Parathyroid adenoma (tissue), 2 donors: ENCODE measurements at regions not wholly inside any gene's neighbourhood (a gene's known extent, or its start where the extent isn't known, plus 50 kb on each side); places are given as distances from the start of the nearest gene placed in this dataset.

Source experiments
- H2AFZ ChIP-seq: fragments of 300-600 bp; sonication (generic); one replicate; pipeline ENCODE4 v1.7.0; 2017; ENCODE audit warnings: antibody characterized with exemption, mild to moderate bottlenecking
- H3K27ac ChIP-seq: fragments of 300-600 bp; sonication (generic); one replicate; pipeline ENCODE4 v1.7.0; 2017
- H3K27me3 ChIP-seq: fragments of 300-600 bp; sonication (generic); one replicate; pipeline ENCODE4 v1.7.0; 2017; ENCODE audit warnings: low read length; ENCODE audit not compliant: control insufficient read depth, insufficient read depth
- H3K36me3 ChIP-seq: fragments of 300-600 bp; sonication (generic); one replicate; pipeline ENCODE4 v1.7.0; 2017; ENCODE audit warnings: low read length; ENCODE audit not compliant: control insufficient read depth, insufficient read depth
- H3K4me1 ChIP-seq: fragments of 300-600 bp; sonication (generic); one replicate; pipeline ENCODE4 v1.7.0; 2017; ENCODE audit warnings: control low read depth
- H3K4me2 ChIP-seq: fragments of 300-600 bp; sonication (generic); one replicate; pipeline ENCODE4 v1.7.0; 2017; ENCODE audit warnings: low read length
- H3K4me3 ChIP-seq: fragments of 300-600 bp; sonication (generic); one replicate; pipeline ENCODE4 v1.7.0; 2017; ENCODE audit warnings: low read depth, low read length
- H3K79me2 ChIP-seq: fragments of 300-600 bp; sonication (generic); one replicate; pipeline ENCODE4 v1.7.0; 2017; ENCODE audit warnings: control low read depth
- H3K9ac ChIP-seq: fragments of 300-600 bp; sonication (generic); one replicate; pipeline ENCODE4 v1.7.0; 2017; ENCODE audit warnings: mild to moderate bottlenecking
- H3K9me3 ChIP-seq: fragments of 300-600 bp; sonication (generic); one replicate; pipeline ENCODE4 v1.7.0; 2017; ENCODE audit warnings: low read length; ENCODE audit not compliant: control insufficient read depth
- TF ChIP-seq, protein P1 (sequence below): fragments of 300-600 bp; sonication (generic); IDR thresholded peaks from one replicate; pipeline ENCODE4 v1.7.0; 2017; ENCODE audit warnings: antibody characterized with exemption, mild to moderate bottlenecking
- donor health status: primary hyperparathyroidism.

DNA sequence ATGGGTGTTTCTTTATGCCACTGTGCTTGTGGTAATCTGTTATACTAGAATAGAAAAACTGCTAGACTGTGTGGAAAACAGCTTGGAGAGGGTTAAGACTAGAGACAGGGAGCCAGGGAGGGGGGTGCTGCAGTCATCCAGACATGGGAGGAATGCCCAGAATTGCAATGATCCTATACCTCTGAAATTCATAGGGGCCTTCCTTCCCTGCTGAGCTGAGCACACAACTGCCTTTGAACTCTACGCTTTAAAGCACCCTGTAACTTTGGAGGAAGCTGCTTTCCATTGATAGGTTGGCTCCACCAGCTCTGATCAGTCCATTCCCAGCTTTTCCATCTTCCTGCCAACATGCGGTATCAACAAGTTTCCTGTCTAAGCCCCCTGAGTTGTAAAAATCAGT lies 155.9 kb upstream of the RASGEF1B start:
- TF ChIP-seq, protein P1, sequence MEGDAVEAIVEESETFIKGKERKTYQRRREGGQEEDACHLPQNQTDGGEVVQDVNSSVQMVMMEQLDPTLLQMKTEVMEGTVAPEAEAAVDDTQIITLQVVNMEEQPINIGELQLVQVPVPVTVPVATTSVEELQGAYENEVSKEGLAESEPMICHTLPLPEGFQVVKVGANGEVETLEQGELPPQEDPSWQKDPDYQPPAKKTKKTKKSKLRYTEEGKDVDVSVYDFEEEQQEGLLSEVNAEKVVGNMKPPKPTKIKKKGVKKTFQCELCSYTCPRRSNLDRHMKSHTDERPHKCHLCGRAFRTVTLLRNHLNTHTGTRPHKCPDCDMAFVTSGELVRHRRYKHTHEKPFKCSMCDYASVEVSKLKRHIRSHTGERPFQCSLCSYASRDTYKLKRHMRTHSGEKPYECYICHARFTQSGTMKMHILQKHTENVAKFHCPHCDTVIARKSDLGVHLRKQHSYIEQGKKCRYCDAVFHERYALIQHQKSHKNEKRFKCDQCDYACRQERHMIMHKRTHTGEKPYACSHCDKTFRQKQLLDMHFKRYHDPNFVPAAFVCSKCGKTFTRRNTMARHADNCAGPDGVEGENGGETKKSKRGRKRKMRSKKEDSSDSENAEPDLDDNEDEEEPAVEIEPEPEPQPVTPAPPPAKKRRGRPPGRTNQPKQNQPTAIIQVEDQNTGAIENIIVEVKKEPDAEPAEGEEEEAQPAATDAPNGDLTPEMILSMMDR, result no peak
- H3K4me2 ChIP-seq, result no peak overlapping the region
- no peaks in the 10 kb centered on the region for H3K36me3 ChIP-seq
- no peaks in the 10 kb centered on the region for H3K79me2 ChIP-seq
- no peaks in the 10 kb centered on the region for H3K9me3 ChIP-seq
- H3K4me3 ChIP-seq, result no peak overlapping the region
- H3K27me3 ChIP-seq, result no peaks in the 10 kb centered on the region
- H3K9ac ChIP-seq, result no peak overlapping the region
- no peaks in the 10 kb centered on the region for H3K4me1 ChIP-seq
- no peak overlapping the region for H2AFZ ChIP-seq
- H3K27ac ChIP-seq, result no peak overlapping the region

DNA sequence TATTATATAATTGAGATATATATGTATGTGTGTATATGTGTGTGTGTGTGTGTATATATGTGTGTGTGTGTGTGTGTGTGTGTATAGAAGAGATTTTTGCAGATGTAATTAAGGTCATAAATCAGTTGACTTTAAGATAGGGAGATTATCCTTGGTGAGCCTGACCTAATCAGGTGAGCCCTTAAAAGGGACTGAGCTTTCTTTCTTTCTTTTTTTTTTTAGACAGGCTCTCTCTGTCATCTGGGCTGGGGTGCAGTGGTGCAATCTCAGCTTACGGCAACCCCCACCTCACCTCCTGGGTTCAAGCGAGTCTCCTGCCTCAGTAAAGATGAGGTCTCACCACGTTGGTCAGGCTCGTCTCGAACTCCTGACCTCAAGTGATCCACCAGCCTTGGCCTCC lies 155.1 kb upstream of the RASGEF1B start:
- H3K9ac ChIP-seq, result no peak overlapping the region
- no peaks in the 10 kb centered on the region for H3K79me2 ChIP-seq
- H3K27me3 ChIP-seq, result no peaks in the 10 kb centered on the region
- TF ChIP-seq, protein P1, result no peak
- H2AFZ ChIP-seq, result no peak overlapping the region
- H3K36me3 ChIP-seq, result no peaks in the 10 kb centered on the region
- no peak overlapping the region for H3K4me2 ChIP-seq
- no peaks in the 10 kb centered on the region for H3K4me1 ChIP-seq
- H3K27ac ChIP-seq, result no peak overlapping the region
- no peak overlapping the region for H3K4me3 ChIP-seq
- H3K9me3 ChIP-seq, result no peaks in the 10 kb centered on the region

DNA sequence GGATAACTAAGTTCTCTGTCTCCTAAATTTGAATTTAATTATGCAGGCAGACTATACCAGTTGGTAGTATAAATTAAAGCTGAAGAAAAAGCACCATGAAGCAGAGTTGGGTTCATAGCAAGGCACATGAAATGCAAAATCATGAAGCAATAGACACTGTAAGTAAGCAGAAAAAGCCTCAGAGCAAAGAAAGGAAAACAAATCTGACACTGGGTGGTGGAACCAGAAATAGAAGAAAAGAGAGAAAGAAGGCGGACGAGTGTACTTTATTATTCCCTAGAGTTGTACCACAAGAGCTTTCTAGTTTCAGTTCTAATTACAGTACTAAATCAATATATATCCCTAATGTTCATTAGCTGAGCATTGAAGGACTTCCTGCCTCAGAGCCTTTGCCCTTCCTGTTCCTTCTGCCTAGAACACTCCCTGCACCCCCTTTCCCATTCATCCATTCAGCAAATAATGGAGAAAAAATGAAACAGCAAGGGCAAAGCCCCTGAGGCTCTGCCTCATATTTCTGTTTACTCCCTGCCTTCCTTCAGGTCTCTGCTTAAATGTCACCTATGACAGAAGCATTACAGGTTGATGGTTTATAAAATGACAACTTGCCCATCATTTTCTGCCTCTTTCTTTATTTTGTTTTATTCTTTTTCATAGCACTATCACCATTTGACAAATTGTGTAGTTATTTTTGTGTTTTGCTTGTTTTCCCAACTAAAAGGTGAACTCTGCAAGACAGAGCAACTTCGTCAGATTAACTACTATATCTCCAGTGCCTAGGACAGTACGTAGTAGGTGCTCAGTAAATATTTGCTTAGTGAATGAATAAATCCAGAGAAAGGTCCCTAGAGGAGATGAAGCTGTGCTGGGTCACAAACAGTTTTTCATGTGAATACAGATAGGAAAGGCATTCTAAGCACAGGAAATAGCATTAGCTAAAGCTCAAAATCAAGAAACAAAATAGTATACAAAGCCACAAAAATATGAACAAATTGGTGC lies 154.0 kb upstream of the RASGEF1B start:
- H3K4me2 ChIP-seq, result no peak overlapping the region
- TF ChIP-seq, protein P1, result no peak
- no peaks in the 10 kb centered on the region for H3K4me1 ChIP-seq
- H3K9ac ChIP-seq, result no peak overlapping the region
- no peaks in the 10 kb centered on the region for H3K79me2 ChIP-seq
- H3K27me3 ChIP-seq, result no peaks in the 10 kb centered on the region
- H3K27ac ChIP-seq, result no peak overlapping the region
- H3K4me3 ChIP-seq, result no peak overlapping the region
- H2AFZ ChIP-seq, result no peak overlapping the region
- H3K36me3 ChIP-seq, result no peaks in the 10 kb centered on the region
- no peaks in the 10 kb centered on the region for H3K9me3 ChIP-seq

DNA sequence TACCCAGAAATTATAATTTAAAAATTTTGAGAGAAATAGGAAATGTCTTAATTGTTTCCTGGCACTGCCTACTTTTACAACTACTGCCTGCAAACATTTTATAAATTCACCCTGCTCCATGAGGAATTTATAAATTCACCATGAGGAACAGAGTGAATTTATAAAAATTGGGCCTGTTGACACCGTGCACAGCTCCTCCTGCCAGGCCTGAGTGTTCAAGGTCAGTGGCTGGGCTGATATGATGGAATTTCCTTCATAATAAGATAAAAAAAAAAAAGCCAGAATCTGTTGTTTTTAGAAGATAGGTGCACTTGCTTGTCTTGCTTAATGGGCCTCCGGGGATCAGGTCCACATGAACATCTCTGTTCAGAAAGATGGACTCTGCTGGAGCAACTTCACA lies 151.7 kb upstream of the RASGEF1B start:
- Histone ChIP-seq H3K36me3 (no peaks in the 10 kb centered on the region), H3K4me1 (no peaks in the 10 kb centered on the region), H3K27me3 (no peaks in the 10 kb centered on the region), H3K9me3 (no peaks in the 10 kb centered on the region), H3K4me3 (no peak overlapping the region), H3K27ac (no peak overlapping the region), H2AFZ (no peak overlapping the region), H3K79me2 (no peaks in the 10 kb centered on the region), H3K4me2 (no peak overlapping the region), H3K9ac (no peak overlapping the region)
- TF ChIP-seq, protein P1, result no peak
